Uterus (tissue), 2 donors: ENCODE measurements at regions not wholly inside any gene's neighbourhood (a gene's known extent, or its start where the extent isn't known, plus 50 kb on each side); places are given as distances from the start of the nearest gene placed in this dataset.

Source experiments
- CTCF ChIP-seq, 4 experiments: fragments of 200-600 bp in 2 of 4; fragments of 450-650 bp in 2 of 4; sonication (generic) in 2 of 4; IDR thresholded peaks; one replicate each; pipeline ENCODE4 v1.5.1; 2016 to 2019; ENCODE audit warnings: antibody characterized with exemption in 4 of 4, mild to moderate bottlenecking in 2 of 4, moderate library complexity in 1 of 4
- POLR2A ChIP-seq, 2 donors: fragments of 450-650 bp; IDR thresholded peaks; one replicate each; pipeline ENCODE4 v1.6.1; 2016; ENCODE audit warnings: antibody characterized with exemption in 2 of 2, mild to moderate bottlenecking in 1 of 2, moderate library complexity in 1 of 2

GRCh38 chr13:90750021-90750420 lies 597.5 kb upstream of the MIR17HG start:
- TF ChIP-seq CTCF (IDR thresholded peaks at IDR 0.05) (no peak), POLR2A (IDR thresholded peaks at IDR 0.05) (no peak)
